ENCODE measurements at regions not wholly inside any gene's neighbourhood (a gene's known extent, or its start where the extent isn't known, plus 50 kb on each side); places are given as distances from the start of the nearest gene placed in this dataset.
"Not testable (repeated sequence)": the region's sequence is repeated elsewhere in the genome, so short reads cannot be mapped to it uniquely, and the experiment has no call there.

- Histone ChIP-seq H3K27ac (no peak overlapping the region), H2AFZ (no peak overlapping the region), H3K9ac (no peak overlapping the region), H3K4me3 (no peak overlapping the region), H3K4me1 (ENCODE audit: insufficient read depth) (no peaks in the 10 kb centered on the region), H3K9me3 (ENCODE audit: low read depth) (no peaks in the 10 kb centered on the region), H3K4me2 (ENCODE audit: unreplicated experiment) (no peak overlapping the region), H3K27me3 (replicated peaks; ENCODE audit: insufficient read depth) (no peaks in the 10 kb centered on the region), H3K9me2 (ENCODE audit: insufficient read depth) (no peaks in the 10 kb centered on the region), H3K36me3 (ENCODE audit: low read depth) (no peaks in the 10 kb centered on the region), H4K20me1 (ENCODE audit: insufficient read depth) (no peaks in the 10 kb centered on the region), H3F3A (ENCODE audit: insufficient read depth) (no peaks in the 10 kb centered on the region), H3K79me2 (ENCODE audit: insufficient read depth) (no peaks in the 10 kb centered on the region)
- TF ChIP-seq EZH2 (IDR thresholded peaks at IDR 0.05; ENCODE audit: insufficient read depth, poor library complexity, severe bottlenecking) (no peak), EZH2phosphoT487 (IDR thresholded peaks at IDR 0.05; ENCODE audit: insufficient read depth, low read depth) (no peak)
- no peak for DNase-seq
- in situ Hi-C loops (cut with MboI): no loop called here
Measured at GRCh38 chr3:113377158-113377557, 64.1 kb downstream of the CFAP44 start.

GRCh38 chr3:113374078-113374477, 67.2 kb downstream of the CFAP44 start:
- Histone ChIP-seq H3K9me3 (ENCODE audit: low read depth) (no peaks in the 10 kb centered on the region), H3K36me3 (ENCODE audit: low read depth) (no peaks in the 10 kb centered on the region), H3F3A (ENCODE audit: insufficient read depth) (no peaks in the 10 kb centered on the region), H3K4me2 (ENCODE audit: unreplicated experiment) (no peak overlapping the region), H4K20me1 (ENCODE audit: insufficient read depth) (no peaks in the 10 kb centered on the region), H3K27me3 (replicated peaks; ENCODE audit: insufficient read depth) (no peaks in the 10 kb centered on the region), H3K4me3 (no peak overlapping the region), H3K9ac (no peak overlapping the region), H2AFZ (no peak overlapping the region), H3K4me1 (ENCODE audit: insufficient read depth) (no peaks in the 10 kb centered on the region), H3K79me2 (ENCODE audit: insufficient read depth) (no peaks in the 10 kb centered on the region), H3K9me2 (ENCODE audit: insufficient read depth) (no peaks in the 10 kb centered on the region), H3K27ac (no peak overlapping the region)
- in situ Hi-C loops (cut with MboI): no loop called here
- 96 to 97% methylated on average over 1 of the region's 1 CpG for WGBS, 2 experiments (ENCODE audit: low coverage in 1 of 2, low lambda C conversion rate in 2 of 2, missing lambda C conversion rate in 2 of 2)
- DNase-seq: no peak
- TF ChIP-seq EZH2phosphoT487 (IDR thresholded peaks at IDR 0.05; ENCODE audit: insufficient read depth, low read depth): no peak
- TF ChIP-seq EZH2 (IDR thresholded peaks at IDR 0.05; ENCODE audit: insufficient read depth, poor library complexity, severe bottlenecking): no peak

GRCh38 chr3:113366800-113367199, 74.5 kb downstream of the CFAP44 start:
- H3F3A ChIP-seq (ENCODE audit: insufficient read depth); H3K9ac ChIP-seq; H2AFZ ChIP-seq; in situ Hi-C loops (cut with MboI); H3K4me1 ChIP-seq (ENCODE audit: insufficient read depth); H4K20me1 ChIP-seq (ENCODE audit: insufficient read depth); H3K27me3 ChIP-seq (replicated peaks; ENCODE audit: insufficient read depth); H3K27ac ChIP-seq; DNase-seq; H3K9me2 ChIP-seq (ENCODE audit: insufficient read depth); H3K79me2 ChIP-seq (ENCODE audit: insufficient read depth); H3K4me3 ChIP-seq; H3K36me3 ChIP-seq (ENCODE audit: low read depth); H3K4me2 ChIP-seq (ENCODE audit: unreplicated experiment); H3K9me3 ChIP-seq (ENCODE audit: low read depth): not testable (repeated sequence)
- WGBS, 2 experiments (ENCODE audit: low coverage in 1 of 2, low lambda C conversion rate in 2 of 2, missing lambda C conversion rate in 2 of 2): 74 to 81% methylated on average over 7 of the region's 7 CpGs

- not testable (repeated sequence) for H3K4me1 ChIP-seq (ENCODE audit: insufficient read depth); H4K20me1 ChIP-seq (ENCODE audit: insufficient read depth)
Measured at GRCh38 chr3:113355340-113355739, 86.0 kb downstream of the CFAP44 start.

GRCh38 chr3:113354307-113354706, 87.0 kb downstream of the CFAP44 start:
- Histone ChIP-seq H3K4me2 (ENCODE audit: unreplicated experiment) (no peak overlapping the region), H2AFZ (no peak overlapping the region), H3K4me3 (no peak overlapping the region), H3K9me2 (ENCODE audit: insufficient read depth) (no peaks in the 10 kb centered on the region), H3F3A (ENCODE audit: insufficient read depth) (no peaks in the 10 kb centered on the region), H3K9ac (no peak overlapping the region), H4K20me1 (ENCODE audit: insufficient read depth) (no peaks in the 10 kb centered on the region), H3K9me3 (ENCODE audit: low read depth) (no peaks in the 10 kb centered on the region), H3K4me1 (ENCODE audit: insufficient read depth) (no peaks in the 10 kb centered on the region), H3K27ac (no peak overlapping the region), H3K27me3 (replicated peaks; ENCODE audit: insufficient read depth) (no peaks in the 10 kb centered on the region), H3K79me2 (ENCODE audit: insufficient read depth) (no peaks in the 10 kb centered on the region), H3K36me3 (ENCODE audit: low read depth) (no peaks in the 10 kb centered on the region)
- WGBS, 2 experiments (ENCODE audit: low coverage in 1 of 2, low lambda C conversion rate in 2 of 2, missing lambda C conversion rate in 2 of 2): 89 to 94% methylated on average over 1 of the region's 1 CpG
- no peak for TF ChIP-seq EZH2 (IDR thresholded peaks at IDR 0.05; ENCODE audit: insufficient read depth, poor library complexity, severe bottlenecking)
- peak; percentile 41 for DNase-seq
- in situ Hi-C loops (cut with MboI): no loop called here

More at GRCh38 chr3:113355340-113355739, 86.0 kb downstream of the CFAP44 start:
- H3K36me3 ChIP-seq (ENCODE audit: low read depth); H3K9me2 ChIP-seq (ENCODE audit: insufficient read depth); H3K9ac ChIP-seq; H3F3A ChIP-seq (ENCODE audit: insufficient read depth); H2AFZ ChIP-seq; H3K27ac ChIP-seq; H3K27me3 ChIP-seq (replicated peaks; ENCODE audit: insufficient read depth); H3K4me2 ChIP-seq (ENCODE audit: unreplicated experiment); H3K79me2 ChIP-seq (ENCODE audit: insufficient read depth); H3K9me3 ChIP-seq (ENCODE audit: low read depth); DNase-seq; H3K4me3 ChIP-seq; in situ Hi-C loops (cut with MboI): not testable (repeated sequence)
- WGBS, 2 experiments (ENCODE audit: low coverage in 1 of 2, low lambda C conversion rate in 2 of 2, missing lambda C conversion rate in 2 of 2): 81 to 83% methylated on average over 5 of the region's 5 CpGs

Measured in GM23248 (cell line).